Right ventricle myocardium inferior (tissue), 1 donor: ENCODE measurements at regions not wholly inside any gene's neighbourhood (a gene's known extent, or its start where the extent isn't known, plus 50 kb on each side); places are given as distances from the start of the nearest gene placed in this dataset.

Source experiments
- ATAC-seq: fragments of 200-7000 bp; cut with Tn5 transposase; one replicate; pipeline ENCODE4 v1.9.1; 2020; ENCODE audit warnings: mild to moderate bottlenecking, moderate library complexity
- DNase-seq: peaks from one replicate; pipeline ENCODE4 v3.0.0; 2021; ENCODE audit errors: missing footprints
- intact Hi-C: fragments of 100-400 bp; cut with DNase I; formaldehyde crosslinking; loops from one replicate; pipeline ENCODE4 v1.11.0; 2022
- donor health status: DM: no; HTN: yes; CAD: no; lungs with severe emphysema.

DNA sequence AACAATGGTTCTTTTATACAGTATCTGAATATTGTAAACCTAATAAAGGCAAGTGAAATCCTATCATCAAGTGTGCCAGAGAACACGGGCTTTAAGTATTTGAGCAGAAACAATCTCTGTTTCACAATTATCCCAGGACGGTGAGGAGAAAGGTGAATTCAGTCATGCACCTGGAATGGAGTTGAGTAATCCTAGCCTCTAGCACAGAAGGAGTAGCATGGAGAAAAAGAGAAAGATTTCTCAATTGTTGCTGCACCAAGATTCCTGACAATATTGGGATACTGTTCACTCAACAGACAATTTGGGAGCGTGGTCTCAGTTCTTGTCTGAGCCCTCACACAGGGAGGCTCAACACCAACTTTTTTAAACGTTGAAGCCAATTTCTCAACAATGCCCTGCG lies 510.6 kb downstream of the SOX11 start:
- DNase-seq (no peak), ATAC-seq (no peak)
- intact Hi-C loops: no loop called here

DNA sequence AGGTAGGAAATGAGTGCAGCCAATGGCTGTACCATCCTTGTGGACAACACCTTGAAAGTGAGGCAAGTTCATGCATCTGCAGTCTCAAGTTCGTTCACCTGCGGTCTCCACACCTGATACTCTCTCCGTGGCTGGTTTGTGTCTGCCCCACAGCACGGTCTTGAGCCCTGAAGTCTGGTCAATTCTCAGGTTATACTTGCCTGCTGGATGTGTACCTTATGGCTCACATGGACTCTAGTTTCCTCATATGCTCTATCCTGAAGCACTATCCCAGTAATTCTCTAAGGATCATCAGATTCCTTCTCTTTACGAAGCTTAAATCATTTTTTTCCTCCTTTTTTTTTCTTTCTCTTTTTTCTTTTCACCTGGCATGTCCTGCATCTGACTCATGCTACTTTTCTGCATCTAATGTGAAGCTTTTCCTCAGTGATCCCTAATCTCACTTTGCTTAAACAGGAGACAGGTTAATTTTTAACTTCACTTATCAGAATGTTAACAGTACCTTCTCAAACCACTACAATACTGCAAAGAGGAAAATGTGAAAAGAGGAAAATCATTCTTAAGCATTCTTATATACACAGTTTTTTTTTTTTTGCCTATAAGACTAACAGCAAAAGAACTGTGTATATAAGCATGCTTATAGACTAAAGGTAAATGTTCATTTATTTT lies 511.2 kb downstream of the SOX11 start:
- no peak for ATAC-seq
- intact Hi-C loops: no loop called here

DNA sequence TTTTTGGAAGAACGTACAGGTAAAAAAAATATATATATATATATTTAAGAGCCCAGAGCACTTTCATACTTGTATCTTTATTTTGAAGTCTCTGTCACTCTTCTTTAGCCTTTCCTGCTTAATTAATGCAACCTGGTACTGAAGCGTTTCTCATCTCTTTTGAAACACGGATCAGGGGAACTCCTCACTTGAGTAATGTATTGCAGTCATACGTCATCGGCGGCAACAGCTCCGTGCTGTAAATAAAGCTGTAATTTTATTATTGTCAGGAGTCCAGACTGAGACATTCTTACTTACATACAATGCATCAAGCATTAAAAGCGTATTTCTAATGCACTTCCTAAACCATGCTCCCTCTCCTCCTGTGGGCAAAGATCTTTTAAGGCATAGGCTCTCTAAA lies 514.7 kb downstream of the SOX11 start:
- intact Hi-C loops: no loop called here
- ATAC-seq: no peak

More for the DNA sequence above, 511.2 kb downstream of the SOX11 start:
- DNase-seq: no peak

DNA sequence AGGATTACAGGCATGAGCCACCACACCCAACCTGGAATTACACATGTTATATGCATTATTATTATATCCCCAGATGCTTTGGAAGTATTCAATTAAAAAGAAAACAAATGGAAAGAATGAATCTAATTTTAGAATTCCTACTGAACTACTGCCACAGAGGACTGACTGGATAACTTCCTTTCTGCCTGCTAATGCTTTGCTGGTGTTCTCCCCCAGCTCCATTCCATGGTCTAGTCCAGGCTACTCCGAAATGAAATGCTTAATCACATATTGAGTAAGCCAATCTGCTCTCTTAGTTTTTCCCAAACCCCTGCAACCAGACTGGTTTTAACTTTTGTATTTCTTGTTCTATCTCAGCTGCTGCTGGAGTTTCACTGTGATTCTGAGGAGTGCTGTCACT lies 519.1 kb downstream of the SOX11 start:
- no peak for ATAC-seq
- DNase-seq: no peak
- intact Hi-C loops: no loop called here

More for the DNA sequence above, 514.7 kb downstream of the SOX11 start:
- DNase-seq: no peak

DNA sequence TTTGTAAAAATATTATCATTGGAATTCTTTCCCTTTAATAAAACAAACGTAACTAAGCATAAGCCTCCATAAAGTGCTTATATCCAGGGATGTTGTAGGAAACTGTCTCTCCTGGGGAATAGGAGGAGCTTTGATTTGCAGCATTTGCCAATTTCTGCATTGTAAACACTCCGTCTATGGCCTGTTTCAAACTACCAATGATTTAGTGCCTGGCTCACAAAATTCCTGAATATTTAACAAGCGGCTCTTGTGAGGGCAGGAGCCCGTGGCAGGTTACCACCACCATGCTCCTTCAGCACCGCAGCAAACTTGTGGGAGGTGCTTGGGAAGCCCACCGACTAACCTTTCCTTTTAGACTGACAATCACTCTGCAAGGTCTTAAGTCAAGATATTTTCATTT lies 520.3 kb downstream of the SOX11 start:
- intact Hi-C loops: no loop called here
- DNase-seq (no peak), ATAC-seq (no peak)

DNA sequence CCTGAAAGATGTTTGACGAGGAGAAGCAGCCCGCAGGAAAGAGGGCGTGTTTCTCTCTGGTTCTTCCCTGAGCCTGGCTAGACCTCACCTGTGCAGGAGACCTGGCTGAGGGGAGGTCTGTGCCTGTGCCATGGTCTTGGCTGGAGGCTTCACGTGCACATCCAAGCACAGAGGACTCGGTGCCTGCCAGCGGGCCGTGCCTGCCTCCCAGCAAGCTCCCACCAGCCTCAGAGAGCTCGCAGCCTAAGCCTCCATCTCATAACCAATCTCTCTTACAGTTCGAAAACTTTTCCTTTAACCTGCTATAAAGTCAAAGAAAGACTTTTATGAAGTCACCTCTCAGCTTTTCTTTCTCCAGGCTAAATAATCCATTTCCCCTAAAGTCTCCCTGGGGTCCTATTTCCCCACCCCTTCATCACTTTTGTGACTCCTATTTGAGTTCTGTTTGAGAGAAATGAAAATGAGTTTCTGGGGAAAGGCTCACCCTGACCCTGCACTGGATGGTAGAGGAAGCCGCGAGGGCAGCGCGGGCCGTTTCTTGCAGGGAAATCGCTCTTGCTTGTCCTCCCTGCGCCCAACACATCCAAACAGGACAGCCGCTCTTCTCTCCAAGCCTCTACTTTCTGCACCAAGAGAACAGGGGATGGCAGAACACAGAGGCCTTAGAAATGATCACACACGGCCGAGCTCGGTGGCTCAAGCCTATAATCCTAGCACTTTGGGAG lies 521.0 kb downstream of the SOX11 start:
- intact Hi-C loops: no loop called here
- no peak for ATAC-seq
- no peak for DNase-seq

DNA sequence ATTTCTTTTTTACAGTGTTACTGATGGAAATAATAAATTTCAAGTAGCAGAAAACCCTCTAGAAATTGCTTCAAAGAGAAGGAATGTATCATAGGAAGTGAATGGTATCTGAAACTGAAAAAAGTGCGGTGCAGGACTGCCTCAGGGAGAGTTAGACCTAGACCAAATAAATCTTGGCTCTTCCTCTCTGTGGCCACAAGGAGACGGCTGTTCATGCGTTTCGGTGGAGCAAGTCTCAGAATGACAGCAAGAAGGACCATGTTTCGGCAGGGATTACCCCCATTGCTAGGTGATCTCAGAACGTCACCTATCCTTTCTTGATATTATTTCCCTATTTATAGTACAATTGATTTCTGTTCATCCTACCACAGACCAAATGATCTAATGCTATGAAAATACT lies 522.3 kb downstream of the SOX11 start:
- DNase-seq (no peak), ATAC-seq (no peak)
- intact Hi-C loops: no loop called here

DNA sequence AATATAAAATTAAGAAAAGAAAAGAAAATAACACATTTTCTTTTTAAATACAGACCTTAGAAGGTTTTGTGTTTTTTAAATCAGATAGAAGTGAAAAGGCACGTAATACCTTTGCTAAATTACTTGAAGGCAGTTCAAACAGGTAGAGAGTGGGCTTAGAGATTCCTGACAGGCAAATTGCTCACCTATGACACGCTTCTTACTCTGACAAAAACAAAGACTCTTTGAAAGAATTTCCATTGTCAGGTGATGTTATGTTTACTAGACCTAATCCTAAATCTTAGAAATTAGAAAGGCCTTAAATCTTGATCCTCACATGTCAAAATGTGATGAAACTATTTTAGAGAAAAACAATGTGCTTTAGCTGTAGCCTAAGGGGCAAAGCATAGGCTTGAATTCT lies 522.9 kb downstream of the SOX11 start:
- intact Hi-C loops: no loop called here
- DNase-seq: no peak
- ATAC-seq: no peak

DNA sequence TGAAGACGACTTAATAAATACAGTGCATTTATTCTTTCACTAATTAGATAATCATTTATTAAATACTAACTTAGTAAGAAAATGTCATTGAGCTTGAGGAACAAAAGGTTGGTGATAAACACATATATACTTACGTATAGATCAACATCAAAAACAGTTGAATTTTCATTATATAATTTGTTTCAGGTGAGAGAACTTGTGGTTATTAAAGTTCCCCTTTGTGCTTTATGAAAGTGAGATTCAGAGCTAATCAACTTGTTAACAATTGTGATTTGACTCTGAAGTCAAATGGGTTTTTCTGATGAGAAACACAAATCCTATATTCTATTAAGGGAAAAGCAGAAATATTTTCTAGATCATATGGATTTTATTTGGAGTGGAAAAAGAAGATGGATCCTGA lies 524.0 kb downstream of the SOX11 start:
- no peak for DNase-seq
- no peak for ATAC-seq
- intact Hi-C loops: no loop called here

DNA sequence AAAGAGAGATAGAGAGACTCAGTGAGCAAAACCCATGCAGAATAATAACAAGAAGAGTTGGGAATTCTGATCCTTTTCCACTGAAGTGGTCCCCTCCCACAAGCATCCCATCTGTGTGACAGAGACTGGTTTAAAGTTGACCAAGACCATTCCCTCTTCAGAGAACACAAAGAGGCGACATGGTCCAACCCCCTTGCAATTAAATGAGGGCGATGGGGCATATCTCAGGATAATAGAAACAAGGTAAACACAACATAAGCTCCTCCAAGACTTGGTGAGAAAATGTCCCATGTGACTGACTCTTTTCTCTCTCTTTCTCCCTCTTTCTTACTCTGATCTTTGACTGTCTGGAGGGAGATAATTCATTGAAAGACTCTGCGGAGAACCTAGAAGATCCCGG lies 526.7 kb downstream of the SOX11 start:
- ATAC-seq: no peak
- DNase-seq: no peak
- intact Hi-C loops: no loop called here

DNA sequence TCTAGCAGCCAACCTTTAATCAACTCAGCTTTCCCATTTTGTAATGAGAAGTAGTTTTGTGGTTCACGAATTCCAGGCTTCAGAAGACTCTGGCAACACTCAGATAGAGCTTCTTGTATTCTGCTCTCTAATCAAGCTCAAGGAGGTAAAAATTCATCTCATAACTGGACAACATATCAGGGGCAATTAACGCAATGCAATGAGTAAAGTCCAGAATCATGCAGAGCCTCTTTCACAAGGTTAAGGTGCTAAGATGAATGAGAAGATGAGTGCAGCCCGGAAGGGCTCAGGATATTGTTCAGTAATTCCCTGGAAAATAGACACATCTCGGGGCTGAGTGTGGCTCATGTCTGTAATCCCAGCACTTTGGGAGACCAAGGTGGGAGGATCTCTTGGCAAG lies 527.7 kb downstream of the SOX11 start:
- intact Hi-C loops: no loop called here
- no peak for ATAC-seq

DNA sequence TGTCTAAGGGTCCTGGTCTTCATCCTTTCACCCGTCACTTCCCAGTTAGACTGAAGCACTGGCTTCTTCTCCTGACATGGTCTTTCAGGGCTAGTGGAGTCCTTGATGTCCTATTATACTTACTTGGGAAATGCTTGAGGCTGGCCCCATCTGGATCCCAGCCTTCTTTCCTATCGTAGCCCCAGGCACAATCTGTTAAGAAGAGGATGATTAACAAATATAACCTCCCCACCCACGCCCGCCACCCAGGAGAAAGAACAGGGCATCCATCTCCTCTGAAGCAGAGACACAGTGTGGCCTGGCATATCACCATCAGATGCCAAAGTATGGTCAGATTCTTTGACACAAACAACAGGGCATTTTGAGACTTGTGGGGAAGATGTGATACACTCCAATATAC lies 530.1 kb downstream of the SOX11 start:
- DNase-seq (peak; percentile 20), ATAC-seq (no peak)
- intact Hi-C loops: no loop called here

More for the DNA sequence above, 527.7 kb downstream of the SOX11 start:
- no peak for DNase-seq

DNA sequence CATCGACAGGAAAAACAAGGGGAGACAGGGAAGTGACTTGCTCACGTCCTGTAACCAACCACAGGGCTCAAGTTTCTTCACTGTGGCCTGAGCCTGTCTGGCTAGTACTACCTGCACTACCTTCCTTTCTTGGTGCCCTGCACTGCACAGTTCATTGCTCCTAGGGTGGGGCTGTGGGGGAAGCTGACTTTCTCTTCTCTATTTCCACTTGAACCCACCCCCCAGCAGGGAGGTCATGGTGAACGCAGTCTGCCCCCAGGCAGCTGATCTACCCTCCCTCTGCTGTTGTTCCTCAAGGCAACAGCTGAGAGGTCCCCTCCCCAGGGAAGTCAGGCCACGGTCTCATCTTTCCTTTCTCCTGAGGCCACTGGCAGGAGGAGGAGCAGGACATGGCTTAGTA lies 532.1 kb downstream of the SOX11 start:
- intact Hi-C loops: no loop called here
- no peak for ATAC-seq
- no peak for DNase-seq

DNA sequence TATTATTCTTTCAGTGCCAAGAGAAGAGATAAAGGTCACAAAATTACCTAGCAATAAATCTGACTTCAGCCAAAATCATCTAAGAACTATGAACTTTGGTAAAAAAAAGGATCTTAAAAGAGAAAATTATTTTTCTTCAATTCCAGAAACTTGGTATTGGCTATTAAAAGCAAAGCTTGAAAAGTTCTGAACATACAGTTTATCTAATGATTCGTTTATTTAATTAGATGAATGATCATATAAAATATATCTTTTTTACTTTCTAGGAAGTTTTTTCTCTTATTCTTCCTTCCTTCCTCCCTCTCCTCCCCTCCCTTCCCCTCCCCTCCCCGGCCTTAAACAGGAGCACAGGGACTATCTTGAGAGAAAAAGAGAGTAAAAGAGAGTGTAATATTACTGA lies 536.1 kb downstream of the SOX11 start:
- no peak for DNase-seq
- ATAC-seq: no peak
- intact Hi-C loops: no loop called here

DNA sequence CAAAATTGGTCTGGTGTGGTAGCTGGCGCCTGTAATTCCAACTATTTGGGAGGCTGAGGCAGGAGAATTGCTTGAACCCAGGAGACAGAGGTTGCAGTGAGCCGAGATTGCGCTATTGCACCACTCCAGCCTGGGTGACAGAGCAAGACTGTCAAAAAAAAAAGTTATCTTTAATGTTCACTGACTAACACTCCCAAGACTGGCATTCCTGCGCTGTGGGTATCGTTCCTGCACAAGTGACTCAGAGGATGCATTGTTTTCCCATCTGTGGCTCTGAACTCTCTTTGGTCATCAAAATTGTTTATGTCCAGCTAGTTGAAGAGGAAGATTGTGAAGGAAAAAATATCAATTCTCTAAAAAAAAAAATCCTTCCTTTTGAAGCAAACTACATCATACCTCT lies 539.0 kb downstream of the SOX11 start:
- intact Hi-C loops: no loop called here
- no peak for DNase-seq
- ATAC-seq: no peak

DNA sequence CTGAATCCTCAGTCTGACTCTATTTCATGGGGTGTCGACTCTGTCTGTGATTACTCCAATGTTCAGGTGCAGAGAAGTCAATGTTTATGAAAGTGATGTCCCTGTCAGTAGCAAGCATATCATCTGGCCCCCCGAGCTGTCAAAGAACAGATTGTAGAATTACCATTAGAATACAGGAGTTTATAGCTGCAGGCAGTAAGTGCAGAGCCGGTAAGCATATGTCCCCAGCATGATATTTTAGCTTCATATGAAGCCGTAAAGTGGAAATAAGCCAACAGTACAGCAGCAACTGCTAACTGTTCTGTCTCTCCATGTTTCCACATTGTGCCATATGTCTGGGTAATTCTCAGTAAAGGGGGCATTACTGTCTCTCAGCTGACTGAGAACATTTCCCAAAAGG lies 541.8 kb downstream of the SOX11 start:
- no peak for DNase-seq
- intact Hi-C loops: no loop called here
- no peak for ATAC-seq

DNA sequence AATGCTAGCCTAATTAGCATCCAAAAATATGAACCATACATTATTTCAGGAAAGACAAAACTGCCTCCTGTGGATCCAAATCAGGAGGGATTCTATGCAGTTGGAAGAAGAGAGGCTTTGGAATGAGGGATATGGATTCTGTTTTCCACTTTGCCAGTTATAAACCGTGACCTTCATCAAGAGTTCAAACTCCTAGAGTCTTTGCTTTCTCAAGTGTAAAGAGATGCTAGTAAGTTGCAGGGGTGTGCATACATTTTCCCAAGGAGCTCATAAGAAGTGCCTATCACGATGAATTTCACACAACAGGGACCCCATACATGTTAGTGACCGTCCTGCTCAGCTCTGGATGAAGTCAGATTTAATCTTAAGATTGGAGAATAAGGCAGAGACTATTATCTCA lies 542.5 kb downstream of the SOX11 start:
- intact Hi-C loops: no loop called here
- DNase-seq (no peak), ATAC-seq (no peak)

DNA sequence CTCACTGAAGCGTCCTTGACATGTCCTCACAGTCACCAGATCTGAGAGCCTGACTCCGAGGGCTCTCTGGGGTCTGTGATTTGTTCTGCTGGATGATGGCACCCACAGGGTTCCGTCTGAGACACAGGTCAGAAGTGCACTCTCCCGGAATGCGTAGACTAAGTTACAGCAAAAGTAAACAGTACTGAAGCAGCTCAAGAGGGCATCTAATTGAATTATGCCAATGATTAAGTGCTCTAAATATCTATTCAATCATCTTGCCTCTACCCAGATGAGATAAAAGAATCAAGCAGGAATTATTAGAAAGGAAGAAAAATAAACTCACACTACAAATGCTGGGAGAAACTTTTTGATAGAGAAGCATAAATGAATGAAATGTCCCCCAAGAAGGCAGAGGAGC lies 544.1 kb downstream of the SOX11 start:
- intact Hi-C loops: no loop called here
- DNase-seq (no peak), ATAC-seq (no peak)

DNA sequence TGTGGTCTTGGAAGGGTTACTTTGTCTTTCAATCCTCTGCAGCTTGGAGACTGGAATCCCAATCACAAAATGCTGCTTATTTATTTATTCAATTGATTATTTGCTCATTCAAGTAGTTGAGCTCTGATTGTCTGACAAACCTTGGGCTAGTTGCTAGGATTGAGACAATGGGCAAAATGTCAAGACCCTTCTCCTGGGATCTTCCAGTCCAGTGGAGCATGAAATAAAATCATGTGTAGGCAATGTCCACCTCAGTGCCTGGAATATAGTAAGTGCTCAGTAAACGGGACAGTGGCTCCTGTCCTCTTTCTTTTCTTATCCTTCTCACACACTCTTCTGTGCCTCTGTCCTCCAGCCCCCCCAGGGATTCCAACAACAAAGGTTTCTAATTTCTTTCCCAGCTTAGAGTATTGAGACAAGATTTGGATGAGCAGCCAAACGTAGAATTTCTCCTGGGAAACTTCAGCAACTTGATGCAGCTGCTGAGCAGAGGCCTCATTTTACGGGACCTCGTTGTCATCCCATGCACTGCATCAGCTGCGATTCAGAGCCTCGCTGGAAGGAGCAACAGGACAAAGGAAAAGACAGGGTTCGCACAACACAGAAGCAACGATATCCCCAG lies 545.0 kb downstream of the SOX11 start:
- ATAC-seq: no peak
- intact Hi-C loops: no loop called here
- no peak for DNase-seq

DNA sequence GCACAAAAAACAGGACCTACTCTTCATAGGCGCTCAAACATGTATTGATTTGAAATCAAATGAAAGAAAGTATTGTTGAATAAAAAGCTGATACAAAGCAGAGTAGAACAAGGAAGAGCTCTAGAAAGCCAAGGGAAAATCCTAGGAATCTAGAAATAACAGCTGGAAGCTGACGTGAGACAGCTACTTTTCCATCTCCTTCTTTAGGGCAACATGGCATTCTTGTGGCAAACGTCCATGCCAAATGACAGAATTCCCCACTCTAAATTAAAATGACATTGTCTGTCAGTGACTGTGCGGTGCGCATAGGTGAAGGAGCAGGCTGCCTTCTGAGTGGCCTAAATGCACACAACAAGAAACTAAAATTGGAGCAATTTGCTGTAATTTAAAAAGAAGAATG lies 557.4 kb downstream of the SOX11 start:
- DNase-seq: no peak
- ATAC-seq: no peak
- intact Hi-C loops: no loop called here
